K562 (cell line): ENCODE measurements at regions not wholly inside any gene's neighbourhood (a gene's known extent, or its start where the extent isn't known, plus 50 kb on each side); places are given as distances from the start of the nearest gene placed in this dataset.

Source experiments
- ZNF766 ChIP-seq: fragments of 200-800 bp; sonication (Bioruptor generic); conservative IDR thresholded peaks from 2 replicates; pipeline ENCODE4 v1.6.1; 2016; ENCODE audit warnings: missing genetic modification characterization, missing compliant biosample characterization
- TF ChIP-seq, protein P1 (sequence below), 3 experiments: IDR thresholded peaks in 2 of 3; conservative IDR thresholded peaks in 1 of 3; 2 replicates each; pipeline ENCODE4 v1.5.1; 2011 to 2012; ENCODE audit warnings: low read length in 3 of 3, mild to moderate bottlenecking in 3 of 3, control low read depth in 2 of 3, improper control_type of control experiment in 1 of 3, inconsistent platforms in 1 of 3, low read depth in 1 of 3, mixed read lengths in 1 of 3, moderate library complexity in 1 of 3; ENCODE audit not compliant: insufficient read depth in 2 of 3

DNA sequence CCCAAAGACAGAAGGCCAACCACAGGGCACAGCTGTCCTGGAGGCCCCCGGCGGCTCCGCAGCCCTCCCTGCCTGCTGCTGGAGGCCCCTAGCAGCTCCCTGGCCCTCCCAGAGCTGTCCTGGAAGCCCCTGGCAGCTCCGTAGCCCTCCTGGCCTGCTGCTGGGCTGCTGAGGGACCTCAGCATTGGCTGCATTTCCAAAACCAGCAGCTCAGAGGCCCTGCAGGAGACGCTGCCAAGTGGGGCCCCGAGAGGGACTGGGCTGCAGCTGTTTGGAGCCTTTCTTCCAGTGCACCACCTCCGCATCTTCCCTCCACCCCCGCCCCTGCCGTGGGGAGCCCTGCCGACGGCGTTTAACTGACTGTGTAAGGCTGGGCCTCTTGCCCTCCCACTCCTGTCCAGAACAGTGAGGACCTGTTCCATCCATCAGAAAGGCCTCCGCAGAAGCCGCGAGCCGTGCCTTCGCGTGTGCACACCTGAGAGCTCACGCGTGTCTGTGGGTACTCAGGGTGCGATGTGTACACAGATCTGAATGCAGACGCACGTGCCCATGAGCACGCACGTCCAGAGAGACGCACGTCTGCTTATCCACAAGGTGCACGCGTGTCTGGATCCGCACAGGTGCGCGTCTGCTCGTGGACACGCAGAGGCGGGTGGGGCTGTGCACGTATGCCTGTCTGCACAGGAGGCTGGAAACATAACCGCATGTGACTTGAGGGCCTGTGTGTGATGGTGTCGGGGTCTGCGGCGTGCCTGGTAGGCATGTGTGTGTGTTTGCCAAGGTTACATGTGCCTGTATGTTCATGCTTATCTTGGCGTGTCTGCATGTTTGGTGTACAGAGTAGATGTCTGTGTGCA, 57.0 kb upstream of the FBRSL1 start:
- TF ChIP-seq ZNF766 (CRISPR knock-in tag): no peak
- TF ChIP-seq, protein P1, sequence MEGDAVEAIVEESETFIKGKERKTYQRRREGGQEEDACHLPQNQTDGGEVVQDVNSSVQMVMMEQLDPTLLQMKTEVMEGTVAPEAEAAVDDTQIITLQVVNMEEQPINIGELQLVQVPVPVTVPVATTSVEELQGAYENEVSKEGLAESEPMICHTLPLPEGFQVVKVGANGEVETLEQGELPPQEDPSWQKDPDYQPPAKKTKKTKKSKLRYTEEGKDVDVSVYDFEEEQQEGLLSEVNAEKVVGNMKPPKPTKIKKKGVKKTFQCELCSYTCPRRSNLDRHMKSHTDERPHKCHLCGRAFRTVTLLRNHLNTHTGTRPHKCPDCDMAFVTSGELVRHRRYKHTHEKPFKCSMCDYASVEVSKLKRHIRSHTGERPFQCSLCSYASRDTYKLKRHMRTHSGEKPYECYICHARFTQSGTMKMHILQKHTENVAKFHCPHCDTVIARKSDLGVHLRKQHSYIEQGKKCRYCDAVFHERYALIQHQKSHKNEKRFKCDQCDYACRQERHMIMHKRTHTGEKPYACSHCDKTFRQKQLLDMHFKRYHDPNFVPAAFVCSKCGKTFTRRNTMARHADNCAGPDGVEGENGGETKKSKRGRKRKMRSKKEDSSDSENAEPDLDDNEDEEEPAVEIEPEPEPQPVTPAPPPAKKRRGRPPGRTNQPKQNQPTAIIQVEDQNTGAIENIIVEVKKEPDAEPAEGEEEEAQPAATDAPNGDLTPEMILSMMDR (IDR thresholded peaks at IDR 0.05 in 2 of 3, conservative IDR thresholded peaks at IDR 0.05 in 1 of 3; ENCODE audit: insufficient read depth in 2 of 3, low read depth in 1 of 3, low read length in 3 of 3): no peak
